Left forelimb (tissue), 1 donor: ENCODE measurements at regions not wholly inside any gene's neighbourhood (a gene's known extent, or its start where the extent isn't known, plus 50 kb on each side); places are given as distances from the start of the nearest gene placed in this dataset.

Experiments
- DNase-seq: peaks from one replicate; pipeline ENCODE4 v3.0.0-alpha.2; 2018; ENCODE audit warnings: low spot score

DNA sequence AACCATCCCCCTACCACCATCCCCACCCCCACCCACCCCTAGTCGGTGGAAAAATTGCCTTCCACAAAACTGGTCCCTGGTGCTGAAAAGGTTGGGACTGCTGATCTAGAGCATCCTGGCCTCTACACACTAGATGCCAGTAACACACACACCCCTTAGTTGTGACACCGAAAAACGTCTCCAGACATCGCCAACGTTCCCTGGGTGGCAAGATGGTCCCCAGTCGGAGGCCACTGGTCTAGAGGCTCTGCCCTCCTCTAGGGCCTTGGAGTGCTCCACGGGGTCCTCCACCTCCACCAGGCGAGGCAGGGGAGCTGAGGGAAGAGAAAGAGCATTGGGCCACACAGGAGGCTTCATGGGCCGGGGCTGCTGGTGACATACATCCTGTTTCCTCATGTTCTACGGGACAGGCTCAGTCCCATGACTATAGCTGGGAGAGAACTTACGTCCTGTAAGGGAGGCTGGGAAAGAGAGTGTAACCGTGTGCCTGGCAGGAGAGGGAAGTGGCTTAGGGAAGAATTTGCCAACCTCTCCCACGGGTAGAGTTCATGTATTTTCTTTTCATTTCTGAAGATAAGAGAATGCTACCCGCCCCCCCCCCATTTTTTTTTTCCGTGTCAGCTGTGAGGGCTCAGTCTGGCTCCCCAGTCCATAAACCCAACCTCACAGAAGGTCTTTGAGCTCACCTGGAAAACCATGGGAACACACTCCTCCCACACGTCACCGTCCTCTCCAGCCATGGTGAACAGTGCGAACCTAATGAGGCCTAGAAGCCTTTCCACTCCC lies 132.7 kb upstream of the MYCN start:
- no peak for DNase-seq

DNA sequence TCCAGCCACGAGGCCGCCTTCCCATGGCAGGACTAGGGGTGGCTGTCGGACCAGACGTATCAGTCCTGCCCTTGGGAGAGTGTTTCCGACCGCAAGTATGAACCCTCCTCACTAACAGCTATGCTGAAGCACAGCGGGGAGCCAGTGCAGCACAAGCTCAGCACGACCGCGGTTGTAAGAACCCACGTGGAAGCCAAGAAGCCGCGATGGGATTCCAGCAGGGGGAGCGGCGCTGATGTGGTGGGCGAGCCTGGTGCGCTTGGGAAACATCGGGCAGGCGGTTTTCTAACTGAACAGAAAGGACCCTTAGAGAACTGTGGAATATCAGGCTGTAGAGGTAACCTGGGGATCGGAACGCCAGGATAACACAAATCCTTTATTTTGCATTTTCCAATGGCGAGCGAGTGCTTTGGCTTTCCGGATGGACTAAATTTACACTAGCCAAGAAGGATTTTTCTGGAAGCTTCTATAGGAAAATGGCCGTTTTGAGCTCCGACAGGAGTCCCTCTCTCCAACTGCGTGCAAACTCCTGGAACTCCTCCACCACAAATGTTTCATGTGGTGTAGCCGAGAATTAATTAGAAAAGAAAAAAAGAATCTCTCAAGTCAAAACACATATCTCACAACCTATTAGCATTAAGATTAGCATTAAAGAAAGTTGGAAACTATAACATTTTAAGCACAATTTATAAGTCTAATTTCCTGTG lies 132.0 kb upstream of the MYCN start:
- DNase-seq, result no peak

DNA sequence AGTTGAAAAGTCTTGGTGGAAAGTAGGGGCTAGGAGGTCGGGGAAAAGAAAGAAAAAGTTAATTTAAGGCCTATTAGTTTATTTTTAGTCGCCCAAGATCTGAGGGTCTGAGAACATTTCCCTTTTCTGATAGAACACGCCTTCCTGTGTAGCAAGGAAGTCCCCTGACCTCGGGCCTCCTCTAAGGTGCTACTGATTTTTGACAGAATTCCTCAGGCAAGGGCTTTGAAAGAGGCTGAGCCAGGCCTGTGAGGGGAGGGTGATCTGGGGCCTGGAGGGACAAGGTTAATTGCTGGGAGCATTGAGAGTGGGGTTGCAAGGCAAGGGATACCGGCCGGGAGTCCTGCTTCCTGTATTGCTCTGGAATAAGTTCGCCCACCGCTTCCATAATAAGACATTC lies 131.4 kb upstream of the MYCN start:
- no peak for DNase-seq

- DNase-seq, result no peak
These were observed 130.9 kb upstream of the MYCN start for GRCh38 chr2:15809404-15809803.

DNA sequence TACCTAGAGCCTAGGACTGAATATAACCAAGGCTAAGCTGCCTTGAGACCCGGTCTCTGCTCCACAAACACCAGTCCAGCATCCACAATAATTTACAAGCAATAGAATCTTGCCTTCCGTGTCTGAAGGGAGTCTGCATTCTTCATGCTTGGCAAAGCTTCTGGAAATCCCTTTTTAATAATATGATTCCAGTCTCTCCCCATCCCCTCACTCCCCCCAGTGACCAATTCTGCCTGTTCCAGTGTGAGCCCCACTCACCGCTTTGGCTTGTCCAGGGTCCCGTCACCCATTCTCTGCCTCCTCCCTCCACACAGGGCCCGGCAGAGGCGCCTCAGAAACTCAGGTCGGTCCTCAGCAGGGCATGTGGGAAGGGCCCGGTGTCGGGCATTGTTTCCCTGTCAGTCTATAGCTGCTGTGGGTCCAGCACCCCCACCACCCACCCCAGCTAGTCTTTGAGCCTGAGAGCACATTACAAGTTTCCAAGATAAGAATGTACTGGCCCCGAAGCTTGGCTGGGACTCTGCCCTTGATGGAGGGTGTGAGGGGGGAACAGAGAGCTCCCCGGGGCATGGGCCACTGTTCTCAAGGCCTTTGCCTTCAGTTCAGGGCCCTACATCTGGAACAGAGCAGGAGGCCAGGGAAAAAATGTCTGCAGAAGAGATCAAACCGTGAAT lies 129.7 kb upstream of the MYCN start:
- DNase-seq, result no peak

- no peak for DNase-seq
These were observed 129.0 kb upstream of the MYCN start for GRCh38 chr2:15811367-15811766.

DNA sequence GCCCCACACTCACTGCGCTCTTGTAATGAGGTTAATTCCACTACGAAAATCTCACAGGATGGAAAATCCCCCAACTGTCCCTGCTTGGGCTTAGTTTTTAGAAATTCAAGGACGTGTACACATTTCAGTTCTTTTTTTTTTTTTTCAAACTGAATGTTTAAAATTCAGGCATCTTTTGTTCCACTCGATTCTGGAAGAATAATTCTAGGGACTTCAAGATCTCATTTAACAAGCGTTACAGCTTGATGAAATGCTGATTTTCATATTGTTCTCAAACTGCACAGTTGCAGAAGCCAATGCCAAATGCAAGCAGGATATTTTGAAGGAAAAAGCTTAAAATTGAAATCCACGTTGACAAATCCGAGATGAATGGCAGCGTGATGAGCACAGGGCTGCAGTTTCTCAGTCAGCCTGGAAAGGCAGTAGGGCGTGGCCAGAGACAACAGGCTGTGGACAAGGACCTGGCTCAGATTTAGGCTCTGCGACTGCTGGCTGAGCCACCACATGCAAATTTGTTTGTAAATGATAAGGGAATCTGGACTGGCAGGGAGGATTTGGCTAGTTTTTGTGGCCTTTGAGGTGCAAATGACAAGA lies 128.1 kb upstream of the MYCN start:
- DNase-seq, result no peak

DNA sequence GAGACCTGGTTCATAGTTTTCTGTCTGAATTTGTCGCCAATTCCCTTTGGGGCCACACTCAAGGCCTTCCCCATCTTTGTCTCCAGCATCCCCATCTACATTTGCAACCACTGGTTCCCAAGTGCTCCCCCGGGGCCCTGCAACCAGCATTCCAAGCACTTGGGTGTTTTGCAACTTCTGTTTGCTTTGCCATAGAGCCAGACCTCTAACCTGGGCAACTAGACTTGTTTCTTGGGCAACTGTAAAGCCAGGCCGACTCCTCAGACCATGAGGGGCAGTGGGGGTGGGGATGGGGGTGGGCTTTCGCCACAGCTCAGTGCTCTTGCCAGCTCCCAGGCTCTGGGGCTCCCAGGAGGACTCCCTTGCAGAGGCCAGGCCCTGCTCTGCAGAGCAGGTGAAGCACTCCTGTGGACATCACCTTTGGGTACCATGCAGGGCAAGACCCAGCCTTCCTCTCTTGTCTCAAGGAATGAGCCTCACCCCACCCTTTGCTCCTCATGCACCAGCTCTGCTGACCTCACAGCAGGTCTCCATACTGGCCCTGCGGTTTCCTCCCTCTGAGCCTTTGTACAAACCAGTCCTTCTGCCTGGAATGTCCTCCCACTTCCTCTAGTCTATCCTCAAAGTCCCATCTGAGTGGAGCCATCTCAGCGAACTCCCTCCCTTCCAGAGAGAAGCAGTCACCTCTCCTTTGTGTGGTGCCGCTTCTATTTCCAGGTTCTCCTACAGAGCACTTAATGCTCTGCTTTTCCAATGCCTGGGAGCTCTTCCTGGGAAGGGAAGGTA lies 126.7 kb upstream of the MYCN start:
- DNase-seq, result no peak

- no peak for DNase-seq
These were observed 125.9 kb upstream of the MYCN start for GRCh38 chr2:15814403-15814802.

- no peak for DNase-seq
These were observed 125.4 kb upstream of the MYCN start for GRCh38 chr2:15814946-15815345.

DNA sequence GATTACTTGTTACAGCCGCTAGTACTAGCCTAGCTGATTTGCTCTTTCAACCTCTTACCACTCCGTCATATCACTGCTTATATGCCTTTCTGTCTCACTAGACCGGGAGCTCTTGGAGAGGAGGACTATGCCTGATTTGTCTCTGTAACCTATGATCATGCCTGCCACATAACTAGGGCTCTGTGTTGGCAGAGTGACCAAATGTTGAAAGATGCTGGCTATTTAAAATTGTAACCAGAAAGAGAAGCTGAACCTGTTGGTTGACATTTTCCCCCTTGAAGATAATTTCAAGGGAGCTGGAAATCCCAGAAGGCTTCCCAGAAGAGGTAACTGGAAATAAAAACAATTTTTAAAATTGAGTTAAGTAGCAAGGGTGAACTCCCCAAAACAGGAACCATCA lies 124.1 kb upstream of the MYCN start:
- no peak for DNase-seq

GRCh38 chr2:15816674-15817406 lies 123.5 kb upstream of the MYCN start:
- no peak for DNase-seq

DNA sequence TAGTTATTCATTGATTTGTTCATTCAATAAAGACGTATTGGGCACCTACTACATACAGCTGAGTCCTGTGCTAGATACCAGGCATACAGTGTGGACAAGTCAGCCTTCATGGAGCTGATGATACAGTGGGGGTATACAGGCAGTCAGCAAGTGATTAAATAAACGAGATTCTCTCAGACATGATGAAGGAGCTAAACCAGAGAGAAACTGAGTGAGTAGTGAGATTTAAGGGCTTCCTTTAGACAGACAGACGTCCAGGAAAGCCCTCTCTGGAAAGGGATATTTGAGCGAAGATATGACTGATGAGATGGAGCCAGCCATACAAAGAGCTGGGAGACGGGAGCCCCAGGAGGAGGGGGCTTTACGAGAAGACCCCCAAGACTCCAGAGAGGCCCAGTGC lies 122.6 kb upstream of the MYCN start:
- DNase-seq, result no peak

DNA sequence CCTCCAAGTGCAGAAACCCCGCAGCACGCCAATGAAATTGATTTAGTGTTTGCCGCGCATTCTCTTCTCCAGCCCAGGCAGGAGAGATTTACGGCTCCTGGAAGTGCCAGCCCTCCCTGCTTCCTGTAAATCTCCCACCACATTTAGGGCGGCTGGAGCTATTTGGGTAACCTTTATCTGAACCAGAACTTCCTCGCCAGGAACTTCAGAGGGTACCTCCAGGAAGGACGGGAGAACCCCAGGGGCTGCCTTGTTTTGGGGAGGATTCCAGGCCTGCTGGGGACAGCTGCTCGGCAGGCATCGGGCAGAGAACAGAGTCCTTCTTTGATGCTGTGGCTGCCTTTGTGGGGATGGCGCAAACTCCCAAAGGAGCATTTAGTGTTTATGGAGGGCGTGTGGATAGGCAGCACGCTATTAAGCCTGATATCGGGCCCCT lies 122.0 kb upstream of the MYCN start:
- DNase-seq, result no peak

- no peak for DNase-seq
These were observed 121.5 kb upstream of the MYCN start for GRCh38 chr2:15818881-15819280.

DNA sequence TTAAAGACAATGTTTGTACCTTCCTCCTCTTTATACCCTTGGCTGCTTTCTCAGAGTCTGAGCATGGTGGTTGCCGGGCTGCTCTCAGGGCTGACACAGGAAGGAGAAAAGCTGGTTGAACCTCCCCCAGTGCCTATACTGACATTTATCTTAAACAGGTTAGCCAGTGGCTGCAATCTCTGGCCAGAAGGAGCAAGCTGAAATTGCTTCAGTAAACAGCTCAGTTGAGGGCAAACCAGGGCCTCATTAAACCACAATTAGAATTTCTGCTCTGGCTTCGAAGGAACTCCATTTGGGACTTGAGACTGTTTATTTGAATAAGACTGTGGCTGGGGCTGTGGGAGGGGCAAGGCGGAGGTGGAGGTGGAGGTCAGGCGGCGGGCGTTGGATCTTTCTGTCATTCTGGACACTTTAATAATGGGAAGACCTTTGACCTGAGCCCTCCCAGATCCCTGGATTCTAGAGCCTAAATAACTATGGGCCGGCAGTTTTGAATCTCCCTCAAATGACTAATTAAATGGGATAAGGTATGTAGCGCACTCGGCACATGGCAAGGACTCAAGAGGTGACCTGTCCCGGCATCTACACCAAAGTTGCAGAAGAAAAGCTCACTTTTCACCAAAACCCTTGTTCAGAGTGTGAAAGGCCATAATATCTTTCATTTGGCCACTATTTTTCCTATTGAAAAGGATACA lies 120.6 kb upstream of the MYCN start:
- no peak for DNase-seq

- no peak for DNase-seq
These were observed 120.1 kb upstream of the MYCN start for GRCh38 chr2:15820257-15820566.

DNA sequence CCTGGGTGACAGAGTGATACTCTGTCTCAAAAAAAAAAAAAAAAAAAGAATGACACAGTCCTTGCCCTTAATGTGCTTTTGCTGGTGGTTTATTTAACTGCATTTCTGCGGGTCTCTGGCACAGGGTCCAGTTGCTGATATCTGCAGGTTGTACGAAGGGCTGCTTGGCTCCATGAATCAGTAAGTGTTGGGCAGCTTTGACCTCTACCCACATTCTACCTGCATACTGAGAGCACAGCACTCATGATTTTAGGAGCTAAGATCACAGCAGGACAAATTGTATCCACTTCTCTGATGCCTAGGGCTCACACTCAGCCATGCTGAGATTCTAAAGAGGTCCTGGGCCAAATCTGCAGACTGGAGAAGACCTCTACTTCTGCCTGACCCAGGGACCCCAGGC lies 119.4 kb upstream of the MYCN start:
- no peak for DNase-seq

GRCh38 chr2:15822151-15823044 lies 118.0 kb upstream of the MYCN start:
- no peak for DNase-seq
